Neural progenitor cell (in vitro differentiated cells): ENCODE measurements at regions not wholly inside any gene's neighbourhood (a gene's known extent, or its start where the extent isn't known, plus 50 kb on each side); places are given as distances from the start of the nearest gene placed in this dataset.

Source experiments
- CTCF ChIP-seq: fragments of 200-600 bp; sonication (generic); IDR thresholded peaks from 2 replicates; pipeline ENCODE4 v1.5.1; 2017; ENCODE audit warnings: antibody characterized with exemption, mild to moderate bottlenecking
- EZH2 ChIP-seq: fragments of 200-600 bp; sonication (generic); IDR thresholded peaks from 2 replicates; pipeline ENCODE4 v1.6.1; 2017; ENCODE audit warnings: antibody characterized with exemption, mild to moderate bottlenecking, moderate library complexity
- EZH2phosphoT487 ChIP-seq: fragments of 200-600 bp; sonication (generic); IDR thresholded peaks from 2 replicates; pipeline ENCODE4 v1.6.1; 2017; ENCODE audit warnings: antibody characterized with exemption

- no peak for TF ChIP-seq CTCF
- TF ChIP-seq EZH2phosphoT487, result no peak
- no peak for TF ChIP-seq EZH2
Observed at GRCh38 chr18:77833807-77834206, 584.2 kb downstream of the GALR1 start.
